ENCODE measurements at regions not wholly inside any gene's neighbourhood (a gene's known extent, or its start where the extent isn't known, plus 50 kb on each side); places are given as distances from the start of the nearest gene placed in this dataset.

DNA sequence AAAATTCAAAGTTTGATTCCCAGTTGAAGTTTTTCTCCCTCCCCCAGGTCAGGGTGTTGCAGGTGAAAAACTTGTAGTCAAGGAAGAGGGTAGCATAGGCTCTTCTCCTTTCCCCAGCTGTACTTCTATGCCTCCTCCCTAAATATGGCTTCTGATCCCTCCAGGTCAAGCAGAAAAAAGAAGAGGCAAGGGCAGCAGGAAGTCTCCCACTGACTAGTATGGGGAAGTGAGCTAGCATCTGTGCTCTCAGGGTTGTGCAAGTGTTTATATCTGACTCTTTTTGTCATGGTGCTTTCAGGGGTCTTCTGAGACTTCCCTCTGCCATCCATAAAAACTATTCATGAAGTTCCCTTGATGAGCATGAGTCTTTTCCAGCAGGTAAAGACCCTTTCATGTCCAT lies 76.0 kb downstream of the ATPSCKMT start:
- DNase-seq (ENCODE audit: low read depth, low spot score): no peak

DNA sequence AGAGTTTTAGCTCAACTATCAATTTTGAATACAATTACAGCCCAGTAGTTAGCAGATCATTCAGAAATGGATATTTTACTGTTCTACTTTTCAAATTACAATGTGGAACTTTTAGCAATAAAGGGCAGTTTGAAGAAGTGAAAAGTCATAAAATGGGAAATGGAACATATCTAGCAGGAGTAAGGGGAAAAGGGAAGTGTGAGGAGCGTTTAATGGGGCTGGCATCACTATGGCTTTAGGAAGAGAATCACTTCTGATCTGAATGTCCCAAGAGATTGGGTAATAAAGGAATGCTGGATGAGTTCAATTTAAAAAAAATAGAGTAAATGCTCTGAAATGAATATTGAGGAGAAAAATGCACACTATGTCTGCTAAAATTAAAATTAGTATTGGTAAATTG lies 77.4 kb downstream of the ATPSCKMT start:
- no peak for DNase-seq (ENCODE audit: low read depth, low spot score)

DNA sequence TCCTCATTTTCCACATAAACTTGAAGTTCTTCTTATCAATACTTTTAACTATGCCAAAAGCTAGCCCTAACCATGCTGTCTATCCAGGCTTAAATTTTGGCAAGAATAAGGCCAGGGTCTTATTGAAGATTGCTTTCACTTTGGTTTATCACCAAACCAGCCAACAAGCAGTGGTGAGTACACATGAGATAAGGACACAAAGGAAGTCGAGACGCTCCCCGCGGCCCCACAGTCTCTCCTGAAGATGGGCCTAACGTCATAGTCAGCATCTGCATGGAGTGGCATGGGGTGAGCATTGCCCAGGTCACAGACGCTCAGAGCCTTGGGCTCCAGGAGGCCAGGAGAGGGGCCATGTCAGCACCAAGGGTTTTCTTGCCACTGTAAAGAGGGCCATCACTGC lies 80.3 kb downstream of the ATPSCKMT start:
- DNase-seq (ENCODE audit: low read depth, low spot score): no peak

DNA sequence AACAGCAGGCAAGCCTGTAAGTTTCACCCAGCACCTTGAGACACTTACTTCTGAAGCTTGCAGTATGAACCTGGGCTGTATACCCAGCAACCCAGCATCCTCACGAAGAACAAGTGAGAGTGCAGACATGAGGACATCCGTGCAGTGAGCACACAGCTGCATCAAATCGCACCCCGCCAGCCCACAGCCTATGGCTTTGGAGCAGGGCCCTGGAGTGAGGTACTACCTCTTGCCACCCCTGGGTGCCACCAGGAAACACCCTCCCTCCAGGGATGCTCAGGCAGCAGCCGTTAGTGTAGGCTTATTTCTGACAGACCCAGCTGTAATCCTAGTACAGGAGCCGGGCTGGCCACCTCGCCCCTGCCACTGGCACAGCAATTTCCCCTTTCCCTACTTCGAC lies 81.4 kb downstream of the ATPSCKMT start:
- DNase-seq (ENCODE audit: low read depth, low spot score): no peak

DNA sequence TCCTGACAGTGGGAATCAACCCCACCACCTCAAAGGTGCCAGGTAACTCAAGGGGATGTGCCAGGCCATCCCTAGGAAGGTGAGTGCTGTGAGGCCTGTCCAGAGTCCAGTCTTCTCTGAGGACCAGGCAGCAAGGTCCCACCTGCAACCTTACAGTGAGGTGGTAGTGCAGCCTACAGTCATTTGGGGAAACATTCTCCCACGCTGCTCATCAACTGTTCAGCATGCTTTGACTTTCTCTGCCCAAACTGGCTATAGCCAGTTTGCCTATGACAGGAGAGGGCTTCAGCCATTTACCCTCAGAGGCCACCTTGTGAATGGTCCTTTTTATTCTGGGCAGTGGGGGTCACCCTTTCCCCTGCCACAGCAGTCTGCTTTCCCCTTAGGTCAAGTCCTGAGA lies 81.9 kb downstream of the ATPSCKMT start:
- DNase-seq (ENCODE audit: low read depth, low spot score): no peak

DNA sequence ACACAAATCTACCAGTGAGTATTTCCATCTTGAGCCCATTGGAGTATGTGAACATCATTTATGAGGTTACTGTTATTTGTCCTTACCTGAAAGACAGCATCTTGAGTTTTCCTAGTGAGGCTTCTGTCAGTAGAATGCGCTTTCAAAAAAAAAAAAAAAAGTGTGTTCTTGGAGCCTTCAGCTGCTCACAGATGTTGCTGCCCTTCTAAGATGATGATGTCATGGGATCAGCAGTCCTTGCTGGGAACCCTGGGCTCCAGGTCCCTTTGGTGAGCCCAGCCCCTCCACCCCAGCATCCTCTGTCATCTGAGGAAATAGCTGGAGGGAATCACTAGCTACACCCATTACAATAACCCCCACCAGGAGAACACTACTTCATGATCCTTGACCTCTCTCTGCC lies 83.3 kb downstream of the ATPSCKMT start:
- DNase-seq (ENCODE audit: low read depth, low spot score): no peak

DNA sequence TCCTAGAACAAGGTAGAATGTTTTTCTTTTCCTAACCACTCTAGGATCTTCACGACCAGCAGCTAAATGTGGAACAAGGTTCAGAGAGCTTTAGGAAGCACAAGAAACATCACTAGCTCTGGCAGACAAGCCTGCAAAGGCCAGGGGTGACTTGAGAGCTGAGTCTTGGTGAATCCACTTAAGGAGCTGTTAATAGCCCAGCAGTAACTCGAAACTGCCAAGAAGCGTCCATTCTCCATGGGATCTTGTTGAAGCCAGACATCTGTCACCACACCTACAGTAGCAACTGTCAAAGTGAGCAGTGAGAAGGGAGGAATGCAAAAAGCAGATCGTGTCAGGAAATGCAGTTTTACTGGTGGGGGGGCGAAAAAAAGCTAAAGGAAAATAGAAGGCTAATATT lies 87.2 kb downstream of the ATPSCKMT start:
- no peak for DNase-seq (ENCODE audit: low read depth, low spot score)

DNA sequence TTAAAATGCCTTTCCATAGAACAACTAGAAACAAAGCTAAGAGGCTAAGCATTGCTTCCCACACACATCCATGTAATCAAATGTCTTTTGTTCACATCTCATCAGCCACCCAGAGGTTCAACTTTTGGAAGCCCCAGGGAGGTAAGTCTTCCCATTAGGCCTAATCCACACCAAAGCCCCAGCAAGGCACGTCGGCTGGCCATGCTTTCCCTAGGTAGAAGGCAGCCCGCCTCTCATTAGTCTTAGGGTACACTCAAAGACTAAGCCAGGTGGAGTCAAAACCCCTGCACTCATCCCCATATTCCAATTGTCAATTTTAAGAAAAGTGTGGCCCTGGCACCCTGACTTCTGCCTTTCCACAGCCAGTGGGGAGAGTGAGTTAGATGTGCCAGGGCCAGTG lies 87.9 kb downstream of the ATPSCKMT start:
- no peak for DNase-seq (ENCODE audit: low read depth, low spot score)

DNA sequence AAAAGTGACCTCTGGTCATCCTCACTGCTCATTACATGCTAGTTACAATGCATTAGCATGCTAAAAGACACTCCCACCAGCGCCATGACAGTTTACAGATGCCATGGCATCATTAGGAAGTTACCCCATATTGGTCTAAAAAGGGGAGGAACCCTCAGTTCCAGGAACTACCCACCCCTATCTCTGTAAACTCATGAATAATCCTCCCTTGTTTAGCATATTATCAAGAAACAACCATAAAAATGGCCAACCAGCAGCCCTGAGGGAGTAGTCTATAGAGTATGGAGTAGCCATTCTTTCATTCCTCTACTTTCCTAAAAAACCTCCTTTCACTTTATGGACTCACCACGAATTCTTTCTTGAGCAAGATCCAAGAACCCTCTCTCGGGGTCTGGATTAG lies 89.4 kb downstream of the ATPSCKMT start:
- no peak for DNase-seq (ENCODE audit: low read depth, low spot score)

DNA sequence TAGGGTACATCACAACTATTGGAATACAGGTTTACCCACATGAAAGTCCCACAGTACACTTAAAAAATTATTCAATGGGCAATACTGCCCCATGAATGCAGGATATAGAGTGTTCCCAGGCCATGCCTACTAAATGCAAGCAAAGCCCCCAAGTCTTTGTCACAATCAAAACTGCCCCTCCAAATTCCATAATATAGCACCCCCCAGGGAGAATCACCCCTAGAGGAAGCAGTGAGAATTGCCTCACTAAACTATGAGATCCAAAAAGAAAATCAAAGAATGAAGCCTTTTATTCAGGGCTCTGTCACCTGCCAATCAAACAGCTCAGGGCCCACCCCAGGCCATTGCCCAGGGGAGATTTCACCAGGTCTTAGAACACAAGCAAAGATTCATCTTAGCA lies 90.8 kb downstream of the ATPSCKMT start:
- DNase-seq (ENCODE audit: low read depth, low spot score): no peak

DNA sequence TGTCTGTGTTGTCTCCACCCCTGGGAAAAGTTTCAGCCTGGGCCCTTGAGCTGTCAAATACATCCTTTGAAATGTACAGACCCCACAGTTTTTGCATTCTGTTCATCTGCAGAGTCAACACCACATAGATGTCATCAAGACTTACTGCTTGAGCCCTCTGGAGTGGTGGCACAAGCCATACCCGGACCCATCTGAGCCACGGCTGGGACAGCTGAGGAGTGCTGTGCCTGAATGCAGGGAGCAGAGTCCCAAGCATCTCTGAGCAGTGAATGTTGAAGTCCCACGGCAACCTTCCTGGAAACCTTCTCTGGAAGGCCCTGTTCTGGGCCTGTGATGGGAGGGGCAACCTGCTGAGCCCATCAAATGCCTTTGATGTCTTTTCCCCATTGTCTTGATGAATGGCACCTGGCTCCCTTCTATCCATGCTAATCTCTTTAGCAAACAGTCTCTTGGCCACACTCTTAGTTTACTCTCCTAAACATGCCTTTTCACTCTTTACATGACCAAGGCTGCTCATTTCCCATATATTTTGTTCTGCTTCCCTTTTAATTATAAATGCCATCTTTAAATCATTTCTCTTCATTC lies 92.5 kb downstream of the ATPSCKMT start:
- DNase-seq (ENCODE audit: low read depth, low spot score): no peak

DNA sequence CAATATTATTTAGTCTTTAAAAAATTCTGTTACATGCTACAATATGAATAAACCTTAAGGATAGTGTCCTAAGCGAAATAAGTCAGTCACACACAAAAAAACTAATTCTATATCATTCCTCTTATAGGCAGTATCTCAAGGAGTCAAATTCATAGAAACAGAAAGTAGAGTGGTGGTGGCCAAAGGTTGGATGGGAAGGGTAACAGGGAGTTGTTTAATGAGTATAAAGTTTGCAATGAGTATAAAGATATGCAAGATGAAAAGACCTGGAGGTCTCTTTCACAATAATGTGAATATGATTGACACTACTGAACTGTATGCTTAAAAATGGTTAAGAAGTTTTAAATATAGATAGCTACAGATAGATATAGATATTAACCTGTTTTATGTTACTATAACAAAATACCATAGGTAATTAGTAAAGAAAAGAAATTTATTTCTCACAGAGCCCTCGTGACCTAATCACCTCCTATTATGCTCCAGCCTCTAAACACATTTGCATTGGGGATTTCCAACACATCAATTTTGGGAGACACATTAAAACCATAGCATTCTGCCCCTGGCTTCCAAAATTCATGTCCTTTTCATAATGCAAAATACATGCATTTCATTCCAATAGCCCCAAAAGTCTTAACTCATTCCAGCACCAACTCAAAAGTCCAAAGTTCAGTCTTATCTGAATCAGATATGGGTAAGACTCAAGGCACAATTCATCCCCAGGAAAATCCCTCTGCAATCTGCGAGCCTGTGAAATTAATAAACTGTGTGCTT lies 93.6 kb downstream of the ATPSCKMT start:
- DNase-seq (ENCODE audit: low read depth, low spot score): no peak

DNA sequence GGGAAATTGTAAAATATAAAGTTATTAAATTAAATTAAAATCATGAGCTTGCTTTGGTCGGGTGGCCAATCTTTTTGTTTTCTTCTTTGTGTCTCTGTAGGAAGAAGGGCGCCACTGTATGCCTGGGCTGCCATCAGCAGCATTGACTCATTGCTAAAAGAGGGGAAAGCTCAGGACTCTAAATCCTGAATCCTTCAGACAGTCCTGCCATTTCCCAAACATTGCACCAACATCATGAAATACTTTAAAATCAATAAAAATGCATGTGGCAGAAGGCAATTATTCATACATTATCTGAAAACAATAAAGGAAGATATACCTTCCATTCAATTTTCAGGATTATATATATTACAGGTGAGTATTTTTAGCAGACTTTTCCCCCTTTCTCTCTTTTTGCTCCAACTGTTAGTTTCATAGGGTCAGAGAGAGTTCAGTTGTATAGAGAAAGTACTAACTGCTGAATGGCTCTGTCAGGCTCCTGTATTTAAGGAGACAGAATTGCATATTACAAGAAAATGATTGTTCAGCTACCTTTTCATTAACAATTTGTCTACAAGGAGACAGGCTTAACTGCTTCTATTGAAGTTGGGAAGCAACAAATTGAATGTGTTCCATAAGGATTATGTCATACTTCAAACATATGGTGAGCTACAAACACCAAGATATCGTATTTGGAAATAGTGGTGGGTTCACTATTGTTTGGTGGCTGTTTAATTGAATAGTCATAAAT lies 95.7 kb downstream of the ATPSCKMT start:
- DNase-seq (ENCODE audit: low read depth, low spot score): no peak

DNA sequence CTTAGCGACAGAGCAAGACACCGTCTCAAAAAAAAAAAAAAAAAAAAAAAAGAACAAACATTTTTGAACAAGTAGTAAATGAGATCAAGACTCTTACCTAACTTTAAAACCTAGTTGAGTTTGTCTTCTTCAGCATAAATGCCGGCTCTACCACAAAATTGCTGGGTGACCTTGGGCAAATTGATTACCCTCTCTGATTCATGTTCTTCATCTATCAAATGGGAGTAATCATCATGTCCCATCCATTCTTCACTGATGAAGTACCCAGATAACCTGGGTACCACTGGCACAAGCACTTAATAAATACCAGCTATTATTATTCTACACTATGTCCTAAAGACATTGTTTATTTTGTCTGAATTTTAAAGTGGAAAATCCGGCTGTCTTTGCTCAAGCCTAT lies 96.3 kb downstream of the ATPSCKMT start:
- no peak for DNase-seq (ENCODE audit: low read depth, low spot score)

DNA sequence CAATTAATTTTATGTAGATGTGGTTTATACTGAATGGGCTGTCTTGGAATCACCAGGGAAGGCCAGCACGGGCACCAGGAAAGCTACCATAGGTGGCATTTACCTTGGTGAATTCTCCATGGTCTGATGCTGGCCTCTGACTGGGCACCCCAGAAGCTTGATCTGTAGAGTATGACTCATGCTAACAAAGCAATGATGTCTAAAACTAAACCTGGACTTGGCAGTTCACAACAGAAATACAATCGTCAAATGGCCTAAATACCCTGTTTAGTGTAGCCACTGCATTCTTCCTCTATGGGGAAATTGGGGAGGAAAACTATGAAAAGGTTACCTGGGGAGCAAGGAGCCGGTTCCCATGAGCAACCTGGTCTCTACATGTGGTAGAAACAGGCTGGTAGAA lies 98.0 kb downstream of the ATPSCKMT start:
- DNase-seq (ENCODE audit: low read depth, low spot score): no peak

DNA sequence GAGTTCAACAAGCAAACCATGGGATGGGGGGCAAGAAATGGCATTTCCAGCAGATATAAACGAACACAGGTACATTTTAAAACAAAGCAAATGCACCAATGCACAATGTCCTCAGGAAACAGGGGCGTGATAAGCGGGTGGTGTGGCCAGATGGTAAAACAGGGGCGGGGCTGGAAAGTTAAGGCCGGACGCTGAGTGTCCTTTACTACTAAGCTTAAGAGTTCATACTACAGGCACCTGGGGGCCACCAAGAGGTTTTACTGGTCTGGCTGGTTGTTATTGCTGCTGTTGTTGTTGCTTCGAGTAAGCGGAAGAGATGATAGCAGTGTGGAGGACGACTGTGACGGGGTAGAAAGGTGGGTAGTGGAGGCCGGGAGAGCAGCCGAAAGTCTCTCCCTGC lies 99.8 kb downstream of the ATPSCKMT start:
- DNase-seq (ENCODE audit: low read depth, low spot score): no peak

DNA sequence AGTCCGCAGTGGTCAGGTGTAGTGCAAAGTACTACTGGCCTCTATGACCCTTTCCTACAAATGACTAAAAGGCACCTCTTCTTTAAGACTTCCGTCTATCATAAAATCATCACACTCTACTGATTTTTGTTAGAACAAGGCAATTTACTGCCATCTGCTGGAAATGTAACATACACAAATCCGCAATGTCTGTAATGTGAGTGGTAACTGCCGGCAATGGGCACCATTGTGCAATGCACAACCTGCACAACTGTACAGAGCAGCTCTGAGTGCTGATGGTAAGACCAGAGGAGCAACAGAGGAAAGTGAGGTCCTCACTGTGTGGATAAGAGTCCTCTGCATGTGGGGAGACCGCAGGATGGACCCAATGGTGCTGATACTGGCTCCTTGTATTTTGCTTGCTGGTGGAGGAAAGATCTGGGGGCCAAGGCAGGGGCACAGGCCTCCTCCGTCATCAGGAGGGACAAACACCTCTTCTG lies 103.7 kb downstream of the ATPSCKMT start:
- DNase-seq (ENCODE audit: low read depth, low spot score): no peak

DNA sequence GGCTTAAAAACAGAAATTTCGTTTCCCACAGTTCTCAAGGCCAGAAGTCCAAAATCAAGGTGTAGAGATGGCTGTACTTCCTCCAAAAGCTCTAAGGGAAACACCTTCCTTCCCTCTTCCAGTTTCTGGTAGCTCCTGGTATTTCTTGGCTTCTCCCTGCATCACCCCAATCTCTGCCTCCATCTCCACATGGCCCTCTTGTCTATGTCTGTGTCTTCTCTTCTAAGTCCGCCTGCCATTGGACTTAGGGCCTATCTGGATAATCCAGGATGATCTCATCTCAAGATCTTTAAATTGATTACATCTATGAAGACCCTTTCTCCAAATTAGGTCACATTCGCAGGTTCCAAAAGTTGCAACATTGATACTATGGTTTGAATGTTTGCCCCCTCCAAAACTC lies 105.6 kb downstream of the ATPSCKMT start:
- DNase-seq (ENCODE audit: low read depth, low spot score): no peak

DNA sequence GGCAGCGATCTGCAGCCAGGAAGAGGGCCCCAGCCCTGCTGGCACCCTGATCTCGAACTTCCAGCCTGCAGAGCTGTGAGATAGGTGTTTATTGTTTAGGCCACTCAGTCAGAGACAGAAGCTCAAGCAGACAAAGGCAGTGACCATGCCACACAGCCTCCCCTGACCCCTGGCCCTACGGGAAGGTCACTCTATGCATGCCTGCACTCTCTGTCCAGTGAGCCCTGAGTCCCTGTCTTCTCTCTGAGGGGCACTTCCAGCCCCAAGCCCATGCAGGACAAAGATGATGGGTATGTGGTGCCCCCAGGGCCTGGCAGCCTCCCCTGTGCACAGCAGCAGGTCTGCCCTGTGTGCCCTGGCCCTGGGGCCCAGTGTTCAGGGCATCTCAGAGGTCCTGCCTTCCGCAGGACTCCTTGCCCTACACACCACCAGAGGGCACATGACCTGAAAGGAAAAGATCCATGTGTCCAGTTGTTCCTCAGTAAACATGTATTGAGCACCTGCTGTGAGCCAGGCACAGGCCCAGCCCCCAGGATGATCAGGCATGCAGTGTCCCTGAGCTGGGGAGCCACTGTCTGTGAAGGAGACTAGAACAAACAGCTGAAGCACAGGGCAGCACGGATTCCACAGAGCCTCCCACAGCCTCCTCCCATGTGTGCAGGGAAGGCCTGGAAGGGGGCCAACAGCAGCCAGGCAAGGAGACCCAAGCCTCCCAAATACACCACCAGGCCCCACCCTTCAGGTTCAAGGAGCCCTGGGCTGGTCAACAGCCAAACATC lies 109.3 kb downstream of the ATPSCKMT start:
- no peak for DNase-seq (ENCODE audit: low read depth, low spot score)

DNA sequence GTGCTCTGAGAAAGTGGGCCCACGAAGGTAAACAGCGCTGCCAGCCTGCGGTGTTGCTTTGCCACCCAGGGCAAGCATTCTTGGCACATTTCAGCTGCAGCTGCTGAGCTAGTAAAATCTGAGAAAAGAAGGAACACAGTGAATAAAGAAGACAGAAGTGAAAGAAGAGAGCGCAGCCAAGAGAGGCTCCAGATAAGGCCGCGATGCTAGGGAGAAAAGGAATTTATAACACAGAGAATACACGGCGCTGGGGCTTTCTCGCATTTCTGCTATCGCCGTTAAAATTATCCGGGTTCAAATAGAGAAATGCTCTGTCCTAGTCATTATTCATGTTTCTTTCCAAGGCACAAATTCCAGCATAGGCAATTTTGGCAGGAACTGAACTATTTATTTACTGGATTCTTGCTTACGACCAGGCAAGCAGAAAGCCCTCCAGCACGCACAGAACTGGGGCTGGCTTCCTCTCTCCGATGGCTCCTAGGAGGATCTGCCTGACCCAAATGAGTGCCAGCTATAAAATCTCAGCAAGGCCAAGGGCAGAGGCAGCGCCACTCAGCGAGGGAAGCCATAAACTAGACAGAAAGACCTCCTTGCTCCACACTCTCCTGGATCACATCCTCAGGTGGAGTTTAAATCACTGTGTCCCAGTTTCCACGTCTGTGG lies 111.2 kb downstream of the ATPSCKMT start:
- no peak for DNase-seq (ENCODE audit: low read depth, low spot score)

DNA sequence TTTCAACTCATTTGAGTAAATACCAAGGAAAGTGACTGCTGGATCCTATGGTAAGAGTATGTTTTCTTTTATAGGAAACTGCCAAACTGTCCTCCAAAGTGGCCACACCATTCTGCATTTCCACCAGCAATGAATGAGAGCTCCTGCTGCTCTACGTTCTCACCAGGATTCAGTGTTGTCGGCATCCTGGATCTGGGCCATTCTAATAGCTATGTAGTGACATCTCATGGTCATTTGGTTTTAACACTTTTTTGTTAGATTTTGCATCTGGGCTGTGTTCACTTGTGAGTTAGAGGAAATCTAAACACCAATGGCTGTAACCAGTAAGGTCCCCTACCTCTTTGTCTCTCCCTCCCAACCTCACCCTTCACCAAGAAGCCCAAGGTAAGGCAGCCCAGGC lies 115.9 kb downstream of the ATPSCKMT start:
- DNase-seq (ENCODE audit: low read depth, low spot score): no peak

DNA sequence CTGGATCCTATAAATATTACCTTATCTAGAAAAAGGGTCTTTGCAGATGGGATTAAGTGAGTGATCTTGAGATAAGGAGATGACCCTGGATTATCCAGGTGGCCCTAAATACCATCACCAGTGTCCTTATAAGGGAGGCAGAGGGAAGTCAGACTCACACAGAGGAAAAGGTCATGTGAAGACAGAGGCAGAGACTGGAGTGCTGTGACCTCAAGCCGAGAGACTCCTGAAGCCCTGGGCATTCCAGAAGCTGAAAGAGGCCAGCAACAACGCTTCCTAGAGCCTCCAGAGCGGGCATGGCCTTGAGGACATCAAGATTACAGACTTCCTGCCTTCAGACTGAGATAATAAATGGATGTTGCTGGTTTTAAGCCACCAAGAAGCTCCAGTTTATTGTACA lies 118.8 kb downstream of the ATPSCKMT start:
- no peak for DNase-seq (ENCODE audit: low read depth, low spot score)

All from brain pericyte (primary cell).